Fibroblast of pulmonary artery (primary cell): ENCODE measurements at regions not wholly inside any gene's neighbourhood (a gene's known extent, or its start where the extent isn't known, plus 50 kb on each side); places are given as distances from the start of the nearest gene placed in this dataset.

Experiments
- DNase-seq: peaks from one replicate; pipeline ENCODE4 v3.0.0-alpha.2; 2010; ENCODE audit warnings: low read depth
- H3K4me3 ChIP-seq: replicated peaks from 2 replicates; pipeline ENCODE4 v1.5.1; 2011; ENCODE audit warnings: low read depth, mild to moderate bottlenecking, control low read depth, low read length, moderate library complexity
- CTCF ChIP-seq: IDR thresholded peaks from 2 replicates; pipeline ENCODE4 v1.5.1; 2011; ENCODE audit warnings: mild to moderate bottlenecking, control low read depth, low read length, inconsistent platforms; ENCODE audit errors: missing control alignments

- no peak for DNase-seq
- no peak for TF ChIP-seq CTCF
Measured at GRCh38 chr7:125780153-125780552, 850.5 kb upstream of the POT1 start.

GRCh38 chr7:125775317-125775716 lies 845.7 kb upstream of the POT1 start:
- H3K4me3 ChIP-seq: no peak overlapping the region
- TF ChIP-seq CTCF: no peak
- no peak for DNase-seq

More at GRCh38 chr7:125780153-125780552, 850.5 kb upstream of the POT1 start:
- H3K4me3 ChIP-seq: no peak overlapping the region

DNA sequence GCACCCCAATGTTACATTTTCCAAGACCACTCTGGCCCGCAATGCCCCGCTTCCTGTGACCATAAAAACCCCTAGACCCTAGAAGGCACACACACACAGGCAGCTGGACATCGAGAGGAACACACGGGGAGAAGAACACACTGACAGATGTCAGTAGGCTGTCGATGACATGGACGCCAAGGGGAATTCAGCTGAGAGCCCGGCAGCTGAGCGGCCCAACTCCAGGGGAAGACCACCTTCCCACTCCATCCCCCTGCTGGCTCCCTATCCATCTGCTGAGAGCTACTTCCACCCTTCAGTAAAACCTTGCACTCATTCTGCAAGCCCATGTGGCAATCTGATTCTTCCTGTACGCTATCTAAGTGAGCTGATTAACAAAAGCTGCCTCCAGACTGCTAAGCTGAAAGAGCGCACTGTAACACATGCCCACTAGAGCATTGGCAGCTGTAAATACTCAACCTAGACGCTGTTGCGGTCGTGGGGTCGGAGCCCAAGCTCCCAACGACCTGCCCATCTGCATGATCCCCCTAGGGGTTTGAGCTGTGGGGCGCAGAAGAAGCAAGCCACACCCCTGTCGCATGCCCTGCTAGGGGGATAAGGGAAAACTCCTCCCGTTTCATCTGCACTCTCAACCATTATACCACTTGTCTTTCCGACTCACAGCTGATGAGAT lies 843.6 kb upstream of the POT1 start:
- no peak overlapping the region for H3K4me3 ChIP-seq
- DNase-seq: no peak
- no peak for TF ChIP-seq CTCF

GRCh38 chr7:125747966-125748365 lies 818.3 kb upstream of the POT1 start:
- DNase-seq: no peak
- TF ChIP-seq CTCF: no peak

DNA sequence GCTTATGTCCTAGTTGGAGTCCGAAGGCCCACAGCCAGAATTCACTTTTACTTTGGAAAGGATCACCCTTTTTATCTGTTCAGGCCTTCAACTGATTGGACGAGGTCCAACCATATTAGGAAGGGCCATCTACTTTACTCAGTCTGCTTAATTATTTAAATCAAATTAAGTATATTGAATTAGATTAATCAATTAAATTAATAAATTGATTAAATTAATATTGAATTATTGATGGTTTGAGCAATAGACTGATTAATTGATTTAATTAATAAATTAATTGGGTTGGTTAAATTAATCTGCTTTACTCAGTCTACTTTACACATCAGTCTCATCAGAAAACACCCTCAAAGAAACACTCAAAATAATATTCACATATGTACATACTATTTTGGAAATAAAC lies 816.9 kb upstream of the POT1 start:
- H3K4me3 ChIP-seq: no peak overlapping the region
- DNase-seq: no peak
- TF ChIP-seq CTCF: no peak

More at GRCh38 chr7:125747966-125748365, 818.3 kb upstream of the POT1 start:
- H3K4me3 ChIP-seq: no peak overlapping the region

- TF ChIP-seq CTCF: no peak
- H3K4me3 ChIP-seq: no peak overlapping the region
- no peak for DNase-seq
Measured at GRCh38 chr7:125727215-125727614, 797.6 kb upstream of the POT1 start.

DNA sequence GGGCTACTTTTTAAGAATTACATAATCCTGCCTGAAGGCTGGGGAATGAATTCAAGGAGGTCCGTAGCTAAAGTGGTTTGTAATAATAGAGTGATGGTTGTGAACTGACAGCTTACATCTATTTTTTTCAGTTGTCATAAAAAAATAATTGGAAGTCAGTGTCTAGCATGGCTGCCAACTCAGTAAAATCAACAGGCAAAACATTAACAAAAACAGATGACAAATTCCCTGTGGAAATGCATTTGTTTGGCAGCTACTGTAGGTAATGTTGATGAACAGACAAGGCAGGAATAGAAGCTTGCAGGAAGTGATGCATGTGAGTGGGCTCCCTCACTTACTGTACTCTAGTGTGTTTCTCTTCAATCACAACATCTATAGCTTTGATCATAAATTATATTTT lies 766.0 kb upstream of the POT1 start:
- no peak overlapping the region for H3K4me3 ChIP-seq
- no peak for DNase-seq
- TF ChIP-seq CTCF: no peak
